ENCODE measurements at regions not wholly inside any gene's neighbourhood (a gene's known extent, or its start where the extent isn't known, plus 50 kb on each side); places are given as distances from the start of the nearest gene placed in this dataset.

DNA sequence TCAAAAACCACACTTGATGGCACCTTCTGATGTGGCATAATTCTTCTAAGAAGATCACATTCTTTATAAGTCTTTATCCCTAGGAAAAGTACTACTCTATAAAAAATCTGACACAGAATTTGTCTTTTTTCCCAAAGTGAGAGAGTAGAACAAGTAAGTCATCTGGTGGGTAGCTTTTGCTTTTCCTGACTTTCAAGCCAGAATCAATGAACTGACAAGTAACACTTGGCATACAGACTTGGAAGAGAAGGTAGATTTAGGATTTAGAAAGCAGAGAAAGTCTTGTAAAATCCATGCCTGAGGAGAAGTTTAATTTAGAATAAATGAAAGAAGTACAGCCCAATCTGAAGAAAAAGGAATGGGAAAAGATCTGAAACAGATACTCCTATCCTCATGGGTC lies 66.6 kb upstream of the TUSC7 start:
- intact Hi-C loops (cut with DNase I) = no loop called here
- DNase-seq (no peak), FAIRE-seq (no peak)
- Histone ChIP-seq H3K4me3 (ENCODE audit: low read length in 3 of 3) (no peak overlapping the region), H3K36me3 (ENCODE audit: control insufficient read depth in 2 of 3, insufficient read depth in 3 of 3, low read length in 3 of 3) (no peaks in the 10 kb centered on the region), H3K27ac (ENCODE audit: low read depth in 2 of 2, low read length in 2 of 2) (no peak overlapping the region), H3K4me1 (ENCODE audit: control insufficient read depth in 2 of 3, insufficient read depth in 2 of 3, low read depth in 1 of 3, low read length in 3 of 3) (no peaks in the 10 kb centered on the region), H3K9me3 (ENCODE audit: control insufficient read depth in 2 of 3, insufficient read depth in 1 of 3, low read length in 3 of 3) (no peaks in the 10 kb centered on the region), H3K9ac (ENCODE audit: low read length in 3 of 3) (no peak overlapping the region), H3K27me3 (ENCODE audit: control insufficient read depth, insufficient read depth, low read length) (no peaks in the 10 kb centered on the region)
- TF ChIP-seq, protein P1, sequence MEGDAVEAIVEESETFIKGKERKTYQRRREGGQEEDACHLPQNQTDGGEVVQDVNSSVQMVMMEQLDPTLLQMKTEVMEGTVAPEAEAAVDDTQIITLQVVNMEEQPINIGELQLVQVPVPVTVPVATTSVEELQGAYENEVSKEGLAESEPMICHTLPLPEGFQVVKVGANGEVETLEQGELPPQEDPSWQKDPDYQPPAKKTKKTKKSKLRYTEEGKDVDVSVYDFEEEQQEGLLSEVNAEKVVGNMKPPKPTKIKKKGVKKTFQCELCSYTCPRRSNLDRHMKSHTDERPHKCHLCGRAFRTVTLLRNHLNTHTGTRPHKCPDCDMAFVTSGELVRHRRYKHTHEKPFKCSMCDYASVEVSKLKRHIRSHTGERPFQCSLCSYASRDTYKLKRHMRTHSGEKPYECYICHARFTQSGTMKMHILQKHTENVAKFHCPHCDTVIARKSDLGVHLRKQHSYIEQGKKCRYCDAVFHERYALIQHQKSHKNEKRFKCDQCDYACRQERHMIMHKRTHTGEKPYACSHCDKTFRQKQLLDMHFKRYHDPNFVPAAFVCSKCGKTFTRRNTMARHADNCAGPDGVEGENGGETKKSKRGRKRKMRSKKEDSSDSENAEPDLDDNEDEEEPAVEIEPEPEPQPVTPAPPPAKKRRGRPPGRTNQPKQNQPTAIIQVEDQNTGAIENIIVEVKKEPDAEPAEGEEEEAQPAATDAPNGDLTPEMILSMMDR (IDR thresholded peaks at IDR 0.05; ENCODE audit: borderline replicate concordance, extremely low read depth, insufficient read depth) = no peak

DNA sequence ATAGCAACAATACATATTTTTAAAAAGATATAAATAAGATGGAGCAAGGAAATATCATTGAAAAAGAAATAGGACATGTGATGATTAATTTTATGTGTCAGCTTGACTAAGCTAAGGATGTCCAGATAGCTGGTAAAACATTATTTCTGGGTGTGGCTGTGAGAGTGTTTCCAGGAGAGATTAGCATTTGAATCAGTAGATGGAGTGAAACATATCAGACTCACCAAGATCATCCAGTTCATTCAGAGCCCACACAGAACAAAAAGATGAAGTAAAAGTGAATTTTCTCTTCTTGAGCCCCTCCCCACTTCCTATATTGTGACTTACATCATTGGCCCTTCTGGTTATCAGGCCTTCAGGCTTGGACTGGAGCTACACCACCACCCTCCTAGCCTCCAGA lies 61.6 kb upstream of the TUSC7 start:
- H3K27ac ChIP-seq (ENCODE audit: low read depth in 2 of 2, low read length in 2 of 2) = no peak overlapping the region
- no peaks in the 10 kb centered on the region for H3K4me1 ChIP-seq (ENCODE audit: control insufficient read depth in 2 of 3, insufficient read depth in 2 of 3, low read depth in 1 of 3, low read length in 3 of 3)
- H3K9me3 ChIP-seq (ENCODE audit: control insufficient read depth in 2 of 3, insufficient read depth in 1 of 3, low read length in 3 of 3) = no peaks in the 10 kb centered on the region
- no peaks in the 10 kb centered on the region for H3K36me3 ChIP-seq (ENCODE audit: control insufficient read depth in 2 of 3, insufficient read depth in 3 of 3, low read length in 3 of 3)
- H3K9ac ChIP-seq (ENCODE audit: low read length in 3 of 3) = no peak overlapping the region
- DNase-seq (no peak), FAIRE-seq (no peak)
- intact Hi-C loops (cut with DNase I) = no loop called here
- no peak overlapping the region for H3K4me3 ChIP-seq (ENCODE audit: low read length in 3 of 3)
- TF ChIP-seq, protein P1 (IDR thresholded peaks at IDR 0.05; ENCODE audit: borderline replicate concordance, extremely low read depth, insufficient read depth) = no peak
- H3K27me3 ChIP-seq (ENCODE audit: control insufficient read depth, insufficient read depth, low read length) = no peaks in the 10 kb centered on the region
